ENCODE measurements at regions not wholly inside any gene's neighbourhood (a gene's known extent, or its start where the extent isn't known, plus 50 kb on each side); places are given as distances from the start of the nearest gene placed in this dataset.

GRCh38 chr6:14742680-14743079 lies 503.2 kb upstream of the JARID2 start:
- no peak for DNase-seq

GRCh38 chr6:14743144-14743473 lies 502.8 kb upstream of the JARID2 start:
- no peak for DNase-seq

DNA sequence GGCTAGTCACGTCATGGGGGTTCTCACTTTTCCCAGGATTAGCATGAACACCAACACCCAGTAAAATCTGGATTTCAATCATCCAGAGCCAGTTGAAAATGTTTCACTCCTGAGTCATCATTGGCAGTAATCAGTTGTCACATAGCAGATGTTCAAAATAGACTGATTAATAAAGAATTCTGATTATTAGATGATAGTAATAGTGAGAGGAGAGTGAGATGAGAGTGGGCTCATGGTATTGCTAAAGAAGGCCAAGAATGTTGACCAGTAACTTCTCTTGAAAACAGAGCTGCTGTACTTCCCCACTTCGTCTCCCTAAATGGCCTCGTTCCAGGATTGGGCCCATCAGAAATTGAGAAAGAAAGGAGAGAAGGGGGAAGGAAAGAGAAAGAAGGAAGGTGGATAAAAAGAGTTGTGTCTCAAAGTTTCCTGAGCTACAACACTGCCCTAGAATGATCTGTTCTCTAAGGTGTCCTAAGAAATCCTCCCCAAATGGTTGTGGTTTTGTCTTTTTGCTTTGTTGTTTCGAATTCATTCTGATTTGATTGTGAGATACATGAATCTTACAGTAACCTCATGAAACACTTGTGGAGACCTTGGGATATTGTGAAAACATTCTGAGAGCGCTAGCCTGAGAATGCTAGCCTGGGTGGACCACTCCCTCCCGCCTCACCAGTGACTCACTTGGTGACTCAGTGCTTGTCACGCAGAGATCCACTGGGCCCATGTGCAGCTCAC lies 502.2 kb upstream of the JARID2 start:
- DNase-seq = no peak

GRCh38 chr6:14744212-14744556 lies 501.7 kb upstream of the JARID2 start:
- DNase-seq = no peak

- no peak for DNase-seq
Observed at GRCh38 chr6:14746139-14746837, 499.6 kb upstream of the JARID2 start.

GRCh38 chr6:14747881-14748520 lies 497.9 kb upstream of the JARID2 start:
- no peak for DNase-seq

GRCh38 chr6:14748679-14749078 lies 497.2 kb upstream of the JARID2 start:
- no peak for DNase-seq

DNA sequence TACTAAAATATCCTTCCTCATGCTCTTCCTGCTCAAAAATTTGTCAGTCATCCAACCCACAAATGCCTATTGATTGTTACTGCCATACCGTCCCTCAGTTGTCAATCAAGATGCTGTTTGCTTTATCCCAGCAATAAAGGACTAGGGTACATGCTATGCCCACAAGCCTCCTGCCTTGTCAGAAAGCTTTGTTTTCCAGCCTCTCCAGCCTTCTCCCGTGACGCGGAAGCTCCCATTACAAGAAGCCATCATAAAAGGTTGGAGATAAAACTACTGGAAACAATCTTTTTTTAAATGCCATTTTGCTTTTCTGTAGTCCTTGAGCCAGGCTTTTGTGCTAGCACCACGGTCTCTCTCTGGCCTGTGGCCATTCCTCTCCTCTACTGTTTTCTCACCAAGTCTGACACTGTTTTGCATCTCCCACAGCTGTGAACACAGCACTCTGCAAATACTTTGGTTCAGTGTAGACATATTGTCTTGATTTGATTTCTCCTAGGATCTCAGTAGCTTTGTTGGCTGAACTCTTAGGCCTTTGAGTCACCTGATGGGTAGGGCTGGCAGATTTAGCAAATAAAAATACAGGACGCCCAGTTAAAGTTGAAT lies 495.7 kb upstream of the JARID2 start:
- DNase-seq = no peak

- DNase-seq = no peak
Observed at GRCh38 chr6:14751645-14752175, 494.2 kb upstream of the JARID2 start.

DNA sequence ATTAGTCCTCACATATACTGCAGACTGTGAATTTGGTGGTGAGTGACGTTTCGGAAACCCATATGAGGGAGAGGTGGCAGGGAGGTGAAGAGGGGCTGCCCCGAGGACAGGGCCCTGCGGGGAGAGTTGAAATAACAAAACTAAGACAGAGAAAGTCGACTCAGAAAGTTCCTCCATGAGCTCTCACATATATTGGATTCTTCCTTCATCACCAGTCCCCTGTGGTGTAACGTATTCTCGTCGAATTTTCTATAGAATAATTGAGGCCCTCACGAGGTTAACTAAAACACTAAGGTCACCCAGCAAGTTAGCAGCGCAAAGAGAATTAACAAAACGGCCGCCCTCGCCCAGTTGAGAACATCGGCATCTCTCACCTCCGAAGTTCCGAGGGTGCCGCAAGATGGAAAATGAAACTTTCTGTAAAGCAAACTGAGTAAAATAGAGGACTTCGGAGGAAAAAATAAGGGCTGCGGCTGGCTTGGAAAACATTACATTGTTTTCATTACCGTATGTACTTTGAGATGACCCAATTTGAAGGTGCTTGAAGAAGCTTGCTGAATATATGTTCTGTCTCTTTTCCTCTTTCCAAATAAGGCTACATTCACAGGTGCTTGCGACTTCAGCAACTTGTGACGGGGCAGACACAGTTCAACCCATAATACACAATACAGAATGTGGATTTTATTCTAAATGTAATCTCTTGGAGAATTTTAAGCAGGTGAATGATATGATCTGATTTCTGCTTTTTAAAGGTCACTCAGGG lies 490.9 kb upstream of the JARID2 start:
- DNase-seq = no peak

DNA sequence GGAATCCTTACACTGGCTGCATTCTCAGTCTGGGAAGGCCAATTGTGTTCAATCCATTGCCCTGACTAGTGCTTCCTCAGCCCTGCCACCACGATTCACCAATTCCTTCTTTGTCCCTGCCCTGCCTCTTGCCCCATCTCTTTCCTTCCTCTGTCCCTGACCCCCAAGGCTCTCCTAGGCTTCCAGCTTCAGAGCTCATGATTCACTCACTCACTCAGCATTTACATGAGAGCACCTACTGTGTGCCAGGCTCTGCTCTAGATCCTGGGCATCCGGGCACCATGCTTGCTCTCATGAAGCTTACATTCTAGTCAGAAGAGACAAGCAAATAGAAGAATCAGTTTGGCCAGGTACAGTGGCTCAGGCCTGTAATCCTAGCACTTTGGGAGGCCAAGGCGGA lies 489.5 kb upstream of the JARID2 start:
- no peak for DNase-seq

DNA sequence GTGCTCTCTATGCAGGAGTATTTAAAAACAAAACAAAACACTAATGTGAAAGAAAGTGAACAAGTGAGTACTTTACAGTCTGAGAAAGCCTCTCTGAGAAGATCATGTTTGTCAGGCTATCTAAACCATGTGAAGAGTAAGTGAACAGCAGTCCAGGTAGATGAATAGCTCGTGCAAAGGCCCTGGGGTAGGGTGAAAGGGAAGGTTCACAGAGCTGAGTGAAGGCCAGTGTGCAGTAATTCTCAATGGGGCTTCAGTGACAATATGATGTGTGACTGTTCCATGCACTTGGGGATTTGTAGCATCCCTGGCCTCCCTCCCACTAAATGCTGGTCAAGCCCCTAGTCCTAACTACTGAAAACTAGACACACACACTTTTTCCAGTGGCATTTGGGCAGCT lies 488.9 kb upstream of the JARID2 start:
- DNase-seq = no peak

- no peak for DNase-seq
Observed at GRCh38 chr6:14757418-14757817, 488.5 kb upstream of the JARID2 start.

DNA sequence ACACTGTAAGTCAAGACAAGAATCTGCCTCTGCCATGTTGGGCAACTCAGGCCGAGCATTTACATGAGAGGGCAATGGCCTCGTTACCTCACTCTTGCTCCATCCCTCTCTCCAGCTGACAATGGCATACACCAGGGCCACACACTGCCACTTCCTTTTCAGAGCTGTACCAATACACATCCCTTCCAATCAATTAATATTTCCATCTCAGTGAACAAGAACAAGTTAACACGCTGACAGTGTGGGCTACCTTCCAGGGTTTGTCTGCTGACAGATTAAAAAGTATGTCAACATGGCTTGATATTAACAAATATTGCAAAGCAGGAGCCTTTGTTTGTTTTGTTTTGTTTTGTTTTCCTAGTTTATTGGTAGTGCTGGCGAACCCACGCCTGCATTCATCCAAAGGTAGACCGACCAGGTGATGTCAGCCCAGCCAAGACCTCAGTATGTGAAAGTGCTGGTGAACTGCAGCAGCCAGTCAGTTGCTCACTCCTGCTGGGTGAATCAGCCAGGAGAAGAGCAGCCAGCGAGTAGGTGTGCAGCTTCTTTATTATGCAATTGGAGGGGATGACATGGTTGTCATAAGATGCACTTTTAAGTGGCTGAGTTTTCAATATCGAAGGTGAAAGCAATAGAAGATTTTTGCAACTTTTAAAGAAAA lies 487.3 kb upstream of the JARID2 start:
- DNase-seq = no peak

- DNase-seq = no peak
Observed at GRCh38 chr6:14759976-14760672, 485.7 kb upstream of the JARID2 start.

DNA sequence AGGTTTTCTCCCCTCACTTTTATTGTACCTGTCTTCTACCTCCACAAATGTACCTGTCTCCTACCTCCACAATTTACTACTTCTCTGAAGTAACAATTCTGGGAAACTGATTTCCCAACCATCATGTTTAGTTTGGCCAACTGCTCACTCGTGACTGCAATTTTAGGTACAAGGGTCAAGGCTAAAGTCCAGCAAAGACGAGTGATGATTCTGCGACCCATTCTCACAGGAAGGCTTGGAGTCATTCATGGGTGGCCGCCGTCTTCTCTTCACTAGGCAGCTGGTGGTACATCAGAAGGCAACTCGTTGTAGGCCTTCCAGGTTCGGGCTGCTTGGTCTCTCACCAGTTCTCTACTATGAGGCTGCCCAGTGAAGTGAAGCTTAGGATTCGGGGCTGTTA lies 483.8 kb upstream of the JARID2 start:
- no peak for DNase-seq

DNA sequence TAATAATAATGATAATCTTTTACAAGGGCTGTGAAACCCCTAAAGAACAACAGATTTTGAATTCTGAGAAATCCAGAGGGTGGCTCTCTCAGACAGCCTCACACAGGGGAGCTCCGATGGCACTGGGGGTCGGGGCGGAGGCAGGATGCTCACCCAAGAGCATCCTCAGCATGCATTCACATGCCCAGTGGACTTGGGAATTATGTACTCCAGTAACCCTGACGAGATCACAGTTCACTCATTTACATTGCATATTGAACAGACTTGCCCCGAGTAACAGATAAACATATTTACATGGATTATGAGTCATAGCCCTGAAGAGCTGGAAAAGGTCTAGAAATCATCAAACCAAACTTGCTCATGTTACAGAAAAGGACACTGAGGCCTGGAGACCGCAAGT lies 482.7 kb upstream of the JARID2 start:
- DNase-seq = no peak

DNA sequence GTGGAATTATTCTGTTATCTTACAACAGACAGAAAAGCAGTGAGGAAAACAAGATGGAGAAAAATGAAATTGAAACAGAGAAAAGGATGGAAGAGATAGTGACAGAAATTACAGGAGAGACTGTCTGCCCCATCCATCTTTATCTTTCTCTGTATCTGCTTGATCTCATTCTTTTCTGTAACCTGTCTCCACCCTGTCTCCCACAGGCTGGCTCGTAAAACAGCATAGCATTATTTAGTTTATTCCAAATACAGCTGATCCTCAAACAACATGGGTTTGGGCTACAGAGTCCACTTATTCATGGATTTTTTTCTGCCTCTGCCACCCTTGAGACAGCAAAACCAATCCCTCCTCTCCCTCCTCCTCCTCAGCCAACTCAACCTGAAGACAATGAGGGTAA lies 482.3 kb upstream of the JARID2 start:
- DNase-seq = no peak

GRCh38 chr6:14765106-14765505 lies 480.8 kb upstream of the JARID2 start:
- DNase-seq = no peak

DNA sequence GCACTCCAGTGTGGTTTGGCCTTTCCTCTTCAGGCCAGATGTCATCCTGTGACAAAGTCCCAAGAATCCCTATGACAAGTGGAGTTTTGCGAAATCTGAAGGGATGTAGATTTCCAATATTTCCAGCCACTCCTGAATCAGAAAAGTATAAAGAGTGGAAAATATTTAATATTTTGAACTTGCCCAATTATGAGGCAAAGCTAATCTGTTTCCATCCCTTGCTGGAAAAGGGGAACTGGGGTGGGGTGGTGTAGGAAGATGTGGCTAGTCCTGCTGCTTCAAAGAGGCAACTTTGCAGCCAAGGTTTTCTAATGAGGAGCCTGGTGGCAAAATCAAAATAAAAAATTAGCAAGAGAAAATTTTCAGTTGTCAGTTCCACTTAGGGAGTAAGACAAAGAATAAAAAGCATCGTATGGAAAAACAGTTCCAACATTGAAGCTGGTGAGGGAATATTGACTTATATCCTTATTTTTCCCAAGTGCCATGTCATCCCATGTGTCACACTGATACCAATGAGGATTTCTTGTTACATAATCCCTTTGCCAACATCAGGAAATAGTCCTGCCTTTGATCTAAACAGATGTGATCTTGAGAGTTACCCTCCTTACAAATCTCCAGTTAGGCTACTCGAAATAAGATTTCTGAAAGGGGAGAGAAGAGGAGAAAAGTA lies 480.0 kb upstream of the JARID2 start:
- DNase-seq = no peak

All from occipital lobe (tissue), 1 donor.